PC-3 (cell line): ENCODE measurements at regions not wholly inside any gene's neighbourhood (a gene's known extent, or its start where the extent isn't known, plus 50 kb on each side); places are given as distances from the start of the nearest gene placed in this dataset.
A peak's percentile ranks its signal among the peaks of the same experiment; 100 is the strongest.

Experiments used
- ATAC-seq: fragments of 200-7000 bp; cut with Tn5 transposase; 2 replicates; pipeline ENCODE4 v1.9.1; 2020; ENCODE audit warnings: mild to moderate bottlenecking, moderate library complexity
- BruUV-seq: library from RNA; stranded (reverse); fragments of 400-500 nt; replicated peaks from 2 replicates; lab custom pipeline; 2021; lab: Mats Ljungman, UMichigan
- CTCF ChIA-PET: fragments of 300-600 bp; sonication (Branson Sonifier 250); formaldehyde crosslinking; loops from one replicate; lab custom pipeline; 2022; ENCODE audit warnings: antibody characterized with exemption; lab: Charles Lee
- POLR2A ChIA-PET: fragments of 300-600 bp; sonication (Branson Sonifier 250); formaldehyde crosslinking; loops from one replicate; lab custom pipeline; 2022; ENCODE audit warnings: antibody characterized with exemption; ENCODE audit not compliant: unreplicated experiment; lab: Charles Lee
- DNase-seq: peaks from one replicate; pipeline ENCODE4 v3.0.0-alpha.2; 2015
- H2AFZ ChIP-seq: fragments of 300-600 bp; sonication (generic); 2 replicates; pipeline ENCODE4 v1.6.0; 2016; ENCODE audit warnings: antibody characterized with exemption, low read length
- H3F3A ChIP-seq: fragments of 300-600 bp; sonication (generic); one replicate; pipeline ENCODE4 v1.6.0; 2017; ENCODE audit warnings: antibody characterized with exemption, low read length, control low read depth, mild to moderate bottlenecking; ENCODE audit not compliant: unreplicated experiment
- H3K27ac ChIP-seq: fragments of 300-600 bp; sonication (generic); 2 replicates; pipeline ENCODE4 v1.5.1; 2016; ENCODE audit warnings: mild to moderate bottlenecking, low read length
- H3K27me3 ChIP-seq: fragments of 300-600 bp; sonication (generic); 2 replicates; pipeline ENCODE4 v1.6.1; 2016; ENCODE audit warnings: low read length, mixed read lengths
- H3K36me3 ChIP-seq: fragments of 300-600 bp; sonication (generic); 2 replicates; pipeline ENCODE4 v1.6.1; 2016; ENCODE audit warnings: low read depth, mixed run types, low read length, mixed read lengths
- H3K4me1 ChIP-seq: fragments of 300-600 bp; sonication (generic); 2 replicates; pipeline ENCODE4 v1.5.1; 2016; ENCODE audit warnings: low read length; ENCODE audit not compliant: insufficient read depth
- H3K4me2 ChIP-seq: fragments of 300-600 bp; sonication (generic); 2 replicates; pipeline ENCODE4 v1.6.0; 2016; ENCODE audit warnings: low read length
- H3K4me3 ChIP-seq: fragments of 300-600 bp; sonication (generic); 2 replicates; pipeline ENCODE4 v1.5.1; 2016; ENCODE audit warnings: mild to moderate bottlenecking, low read length, mixed read lengths
- H3K79me2 ChIP-seq: fragments of 300-600 bp; sonication (generic); 2 replicates; pipeline ENCODE4 v1.6.1; 2017; ENCODE audit warnings: low read length, mixed read lengths
- H3K9ac ChIP-seq: fragments of 300-600 bp; sonication (generic); 2 replicates; pipeline ENCODE4 v1.6.0; 2016; ENCODE audit warnings: mild to moderate bottlenecking, low read length
- H3K9me2 ChIP-seq: fragments of 300-600 bp; sonication (generic); replicated peaks from 2 replicates; pipeline ENCODE4 v1.6.1; 2016; ENCODE audit warnings: mixed run types, low read length, mixed read lengths
- H3K9me3 ChIP-seq: fragments of 300-600 bp; sonication (generic); 2 replicates; pipeline ENCODE4 v1.6.1; 2016; ENCODE audit warnings: low read length, mixed read lengths
- H4K20me1 ChIP-seq: fragments of 300-600 bp; sonication (generic); 2 replicates; pipeline ENCODE4 v1.6.1; 2016; ENCODE audit warnings: low read length, mixed read lengths
- CTCF ChIP-seq: fragments of 300-600 bp; sonication (generic); conservative IDR thresholded peaks from 2 replicates; pipeline ENCODE4 v1.5.1; 2017; ENCODE audit warnings: antibody characterized with exemption, low read depth, mild to moderate bottlenecking, low read length
- EZH2 ChIP-seq: fragments of 300-600 bp; sonication (generic); IDR thresholded peaks from one replicate; pipeline ENCODE4 v1.6.1; 2017; ENCODE audit warnings: antibody characterized with exemption, mild to moderate bottlenecking, low read length; ENCODE audit not compliant: unreplicated experiment
- EZH2phosphoT487 ChIP-seq: fragments of 300-600 bp; sonication (generic); IDR thresholded peaks from 2 replicates; pipeline ENCODE4 v1.6.1; 2018; ENCODE audit warnings: mild to moderate bottlenecking, antibody characterized with exemption, low read length, borderline replicate concordance
- intact Hi-C: fragments of 100-400 bp; cut with micrococcal nuclease; formaldehyde crosslinking; loops from 2 replicates; pipeline ENCODE4 v1.9.0; 2023

GRCh38 chr1:64337926-64338325 is 132.0 kb upstream of the CACHD1 start:
- H3K27me3 ChIP-seq, result no peaks in the 10 kb centered on the region
- no peak overlapping the region for H3K27ac ChIP-seq
- H3K9me3 ChIP-seq, result no peaks in the 10 kb centered on the region
- intact Hi-C loops, result no loop called here
- H3K9ac ChIP-seq, result no peak overlapping the region
- H3K36me3 ChIP-seq, result no peaks in the 10 kb centered on the region
- no peaks in the 10 kb centered on the region for H3K9me2 ChIP-seq
- no peak for DNase-seq
- H3K79me2 ChIP-seq, result no peaks in the 10 kb centered on the region
- ATAC-seq, result peak; percentile 22; the same call in 1 of the 2 replicates
- no peaks in the 10 kb centered on the region for H4K20me1 ChIP-seq
- TF ChIP-seq EZH2phosphoT487 (no peak), EZH2 (no peak), CTCF (no peak)
- no peaks in the 10 kb centered on the region for H3F3A ChIP-seq
- peaks cover 8% of the 10 kb centered on the region for H3K4me1 ChIP-seq
- H2AFZ ChIP-seq, result no peak overlapping the region
- no TSS peak for BruUV-seq
- CTCF ChIA-PET, result no interaction called here
- H3K4me2 ChIP-seq, result no peak overlapping the region
- no peak overlapping the region for H3K4me3 ChIP-seq
- POLR2A ChIA-PET, result no interaction called here

- Histone ChIP-seq H4K20me1 (no peaks in the 10 kb centered on the region), H3F3A (no peaks in the 10 kb centered on the region), H3K9ac (no peak overlapping the region), H3K9me3 (no peaks in the 10 kb centered on the region), H3K36me3 (no peaks in the 10 kb centered on the region), H2AFZ (no peak overlapping the region), H3K27ac (no peak overlapping the region), H3K4me2 (no peak overlapping the region), H3K27me3 (no peaks in the 10 kb centered on the region), H3K4me1 (peaks cover 30% of the 10 kb centered on the region), H3K79me2 (no peaks in the 10 kb centered on the region), H3K9me2 (no peaks in the 10 kb centered on the region), H3K4me3 (no peak overlapping the region)
- no TSS peak for BruUV-seq
- ChIA-PET POLR2A (no interaction called here), CTCF (no interaction called here)
- no peak for DNase-seq
- TF ChIP-seq CTCF (no peak), EZH2 (no peak), EZH2phosphoT487 (no peak)
- ATAC-seq, result no peak
- intact Hi-C loops, result loop anchor here (5.0 kb wide), 3 partner anchors 47 to 337 kb away; no protein-coding TSS in a partner anchor
Measured at GRCh38 chr1:64340361-64340760, 129.6 kb upstream of the CACHD1 start.

- Histone ChIP-seq H2AFZ (peak overlapping the region; percentile 33; the same call in 1 of the 2 replicates), H3K9ac (peak overlapping the region; percentile 81), H3K4me1 (peaks cover 36% of the 10 kb centered on the region), H3K27me3 (no peaks in the 10 kb centered on the region), H3K4me3 (peak overlapping the region; percentile 31), H3K9me3 (no peaks in the 10 kb centered on the region), H4K20me1 (no peaks in the 10 kb centered on the region), H3K4me2 (peak overlapping the region; percentile 71), H3K79me2 (no peaks in the 10 kb centered on the region), H3K36me3 (no peaks in the 10 kb centered on the region), H3F3A (no peaks in the 10 kb centered on the region), H3K27ac (peak overlapping the region; percentile 97), H3K9me2 (no peaks in the 10 kb centered on the region)
- ATAC-seq (peak; percentile 89), DNase-seq (peak; percentile 99)
- intact Hi-C loops, result loop anchor here (1.0 to 5.0 kb wide), 6 partner anchors 44 to 334 kb away; no protein-coding TSS in a partner anchor
- CTCF ChIA-PET, result interaction anchor here (0.6 to 1.0 kb wide), 3 partner anchors 56 to 465 kb away, joined by 3 to 4 read pairs (median 3); no protein-coding TSS in a partner anchor
- BruUV-seq, result no TSS peak
- POLR2A ChIA-PET, result interaction anchor here (0.6 to 0.7 kb wide), 2 partner anchors 68 to 172 kb away, joined by 3 read pairs; no protein-coding TSS in a partner anchor
- no peak for TF ChIP-seq EZH2
- no peak for TF ChIP-seq EZH2phosphoT487
- TF ChIP-seq CTCF, result no peak
Measured at GRCh38 chr1:64343105-64343822, 126.7 kb upstream of the CACHD1 start.
